Right lung (tissue), 2 donors: ENCODE measurements at regions not wholly inside any gene's neighbourhood (a gene's known extent, or its start where the extent isn't known, plus 50 kb on each side); places are given as distances from the start of the nearest gene placed in this dataset.
A peak's percentile ranks its signal among the peaks of the same experiment; 100 is the strongest.

Source experiments
- DNase-seq, 2 donors: peaks; one replicate each; pipeline ENCODE4 v3.0.0-alpha.2; 2013

DNA sequence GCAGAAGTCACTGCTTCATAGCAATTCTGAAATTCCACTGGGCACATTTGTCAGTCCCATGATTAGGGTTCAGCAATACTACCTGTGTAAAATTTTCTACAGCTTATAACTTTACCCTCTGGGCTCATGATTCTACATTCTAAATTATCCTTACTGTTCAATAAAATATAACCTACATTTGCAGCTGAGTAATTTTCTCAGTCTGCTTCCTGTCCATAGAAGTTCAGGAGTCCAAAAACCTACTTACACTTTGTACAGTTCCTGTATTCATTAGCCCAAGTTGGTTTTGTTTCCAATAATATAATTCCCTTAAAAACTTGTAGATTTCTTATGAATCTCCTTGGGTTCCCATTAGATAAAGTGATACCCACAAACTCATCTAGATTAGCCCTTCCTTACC is 295.3 kb downstream of the SP3 start:
- no peak for DNase-seq

DNA sequence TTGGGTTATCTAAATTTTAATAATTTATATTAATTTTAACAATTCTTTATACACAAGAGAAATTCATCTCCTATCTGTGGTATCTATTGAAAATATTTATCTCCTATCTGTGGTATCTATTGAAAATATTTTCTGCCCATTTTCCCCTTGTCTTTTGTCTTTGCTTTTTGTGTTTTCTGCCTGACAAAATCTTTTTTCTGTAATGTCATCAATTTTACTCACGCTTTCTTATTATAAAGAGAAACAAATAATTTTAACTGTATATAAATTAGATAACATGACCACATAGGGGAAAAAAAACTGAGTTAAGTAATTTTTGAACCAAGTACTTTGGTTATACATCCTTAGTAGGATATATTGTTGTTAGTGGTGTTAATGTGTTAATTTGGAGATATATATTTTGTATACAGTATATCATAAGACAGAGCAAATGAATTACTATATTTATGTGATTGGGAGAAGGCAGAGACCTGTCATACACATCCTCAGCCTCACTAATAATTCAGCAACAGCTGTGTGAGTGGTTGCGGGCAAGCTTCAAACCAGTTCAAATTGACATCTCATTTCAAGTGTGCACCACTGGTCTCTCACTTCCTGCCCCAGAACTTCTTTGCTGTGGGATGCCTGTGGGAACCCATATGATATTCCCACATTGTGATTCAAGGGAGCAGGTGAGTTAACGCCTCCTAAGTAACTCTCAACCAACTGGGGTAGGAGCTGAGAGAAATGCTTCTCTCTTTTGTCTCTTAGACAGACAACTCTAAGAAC is 292.4 kb downstream of the SP3 start:
- DNase-seq, result no peak

DNA sequence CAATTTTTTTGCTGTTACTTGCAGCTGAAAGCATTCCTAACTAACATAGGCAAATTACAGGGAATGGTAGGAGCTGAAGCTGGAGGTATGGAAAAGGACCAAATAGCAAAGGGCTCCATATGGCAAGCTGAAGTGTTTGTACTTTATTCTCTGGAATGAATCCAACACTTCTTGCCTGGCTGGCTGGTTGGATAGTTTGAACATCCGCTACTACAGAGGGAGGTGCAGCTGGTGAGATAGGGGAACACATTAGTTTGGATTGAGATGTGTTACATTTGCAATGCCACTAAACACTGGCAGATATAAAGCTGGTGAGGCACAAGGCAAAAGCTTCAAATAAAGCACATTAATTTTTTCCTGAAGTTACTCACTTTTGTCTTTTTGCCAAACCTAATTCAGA is 291.5 kb downstream of the SP3 start:
- no peak for DNase-seq

DNA sequence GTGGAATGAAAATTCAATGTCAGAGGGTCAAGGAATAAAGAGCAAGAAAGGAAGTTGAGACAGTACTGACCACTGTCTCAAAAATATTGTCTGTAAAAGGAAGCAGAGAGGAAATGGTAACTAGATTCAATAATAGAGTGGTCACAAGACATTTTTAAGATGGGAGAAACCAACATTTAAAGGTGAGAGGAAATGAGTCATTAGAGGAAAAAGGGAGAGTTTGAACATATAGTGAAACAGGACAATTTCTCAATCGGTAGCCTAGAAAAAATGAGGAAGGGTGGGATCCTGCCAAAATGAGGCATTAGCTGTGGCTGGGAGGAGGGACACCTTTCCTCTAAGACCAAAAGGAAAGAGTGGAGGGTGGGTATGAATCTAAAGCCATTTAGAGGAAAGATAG is 288.5 kb downstream of the SP3 start:
- no peak for DNase-seq

DNA sequence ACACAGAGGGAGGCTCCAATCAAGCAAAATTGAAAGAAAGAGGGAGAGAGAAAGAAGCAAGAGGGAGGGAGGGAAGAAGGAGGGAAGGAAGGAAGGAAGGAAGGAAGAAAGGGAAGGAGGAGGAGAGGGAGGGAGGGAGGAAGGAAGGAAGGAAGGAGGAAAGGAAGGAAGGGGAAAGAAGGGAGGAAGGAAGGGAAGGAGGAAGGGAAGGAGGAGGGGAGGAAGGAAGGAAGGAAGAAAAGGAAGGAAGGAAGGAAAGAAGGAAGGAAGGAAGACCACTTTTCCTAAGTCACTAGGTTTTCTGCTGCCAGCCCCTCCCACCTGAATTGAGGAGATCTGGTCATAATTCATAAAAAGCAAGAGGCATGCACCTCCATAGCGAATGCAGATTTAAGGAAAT is 287.0 kb downstream of the SP3 start:
- DNase-seq, result no peak

DNA sequence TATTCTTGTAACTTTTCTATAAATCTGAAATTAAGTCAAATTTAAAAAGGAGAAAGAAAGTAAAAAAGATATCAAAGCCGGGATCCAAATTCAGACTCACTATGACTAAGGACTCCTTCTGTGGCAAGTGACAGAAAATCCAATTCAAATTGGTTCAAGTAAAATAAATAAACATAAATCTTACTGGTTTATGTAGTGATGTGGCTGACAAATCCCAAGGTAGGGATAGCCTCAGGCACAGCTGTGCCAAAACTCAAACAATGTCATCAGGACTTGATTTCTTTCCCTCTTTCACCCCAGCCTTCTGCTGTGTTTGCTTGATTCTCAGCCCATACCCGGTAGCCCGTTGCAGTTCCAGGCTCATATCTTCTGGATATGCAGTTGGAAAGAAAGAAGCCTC is 284.6 kb downstream of the SP3 start:
- DNase-seq, result no peak

DNA sequence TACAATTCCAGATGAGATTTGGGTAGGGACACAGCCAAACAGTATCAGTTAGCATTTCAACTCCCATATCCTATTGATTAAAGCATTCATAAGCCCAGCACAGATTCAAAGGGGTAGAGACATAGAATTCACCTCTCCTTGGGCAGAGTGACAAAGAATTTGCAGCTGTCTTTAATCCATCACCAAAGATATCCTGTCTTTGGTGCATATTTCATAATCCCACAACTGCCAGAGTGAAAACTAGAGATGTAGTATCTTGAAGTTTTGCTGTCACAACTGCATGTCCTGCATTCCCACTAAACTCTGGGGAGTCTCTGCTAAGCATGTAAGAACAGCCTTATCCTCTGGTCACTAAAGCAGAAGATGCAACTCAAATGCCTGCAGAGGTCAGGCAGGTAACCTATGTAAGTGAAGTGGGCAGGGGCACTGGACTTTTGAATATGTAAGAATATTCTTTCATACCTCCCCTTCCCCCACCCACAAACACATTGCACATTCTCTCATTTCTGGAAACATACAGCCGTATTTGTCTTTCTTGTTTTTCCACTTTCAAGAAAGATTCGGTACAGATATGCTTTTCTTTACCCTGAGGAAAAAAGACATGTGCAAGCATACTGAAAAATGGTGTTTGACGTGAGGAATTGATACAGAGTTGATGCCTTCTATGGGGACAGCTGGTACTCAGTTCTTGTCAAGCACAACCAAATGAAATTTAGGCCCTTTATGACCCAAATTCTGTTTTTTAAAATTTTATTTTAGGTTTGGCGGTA is 283.1 kb downstream of the SP3 start:
- DNase-seq, result no peak

DNA sequence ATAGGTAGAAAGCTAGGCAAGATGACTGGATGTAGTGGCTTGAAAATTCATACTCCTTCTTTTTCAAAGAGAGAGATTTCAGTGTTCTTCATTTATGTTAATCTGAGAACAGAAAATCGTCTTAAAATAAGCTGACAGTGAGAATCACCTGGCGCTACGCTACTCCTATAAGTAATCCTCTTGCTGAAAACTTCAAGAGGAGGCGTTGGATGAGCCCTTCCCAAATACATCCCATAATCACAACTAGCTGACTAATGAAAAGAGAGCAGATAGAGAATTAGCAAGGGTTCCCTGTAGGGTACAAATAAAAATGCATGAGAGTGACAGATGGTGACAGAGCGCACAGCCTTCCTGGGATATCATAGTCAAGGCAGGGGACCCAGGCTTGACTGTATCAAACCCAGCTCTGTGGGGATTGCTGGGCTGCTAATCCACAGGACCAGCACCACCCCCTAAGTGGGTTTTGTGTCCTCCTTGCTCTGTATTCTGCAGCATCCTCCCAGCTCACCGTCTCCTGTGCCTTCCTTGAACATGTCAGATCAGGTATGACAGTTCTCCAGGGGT is 280.2 kb downstream of the SP3 start:
- no peak for DNase-seq

DNA sequence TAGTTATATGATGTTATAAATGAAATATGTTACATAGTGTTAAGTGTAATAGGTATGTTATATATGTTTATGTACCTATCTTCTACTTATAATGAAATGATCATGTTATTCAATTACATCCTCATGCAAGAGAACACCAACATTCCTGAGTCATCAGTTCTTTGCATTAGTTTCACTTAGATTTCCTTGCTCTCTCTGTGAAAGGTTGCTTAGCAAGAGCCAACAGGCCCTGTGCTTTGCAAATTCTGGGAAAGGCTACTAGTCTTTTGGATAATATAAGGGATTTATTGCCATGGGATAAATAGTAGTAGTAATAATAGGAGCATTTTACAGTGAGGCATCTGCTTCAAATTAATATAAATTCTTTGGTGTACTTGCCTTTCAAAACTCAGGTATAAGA is 274.8 kb downstream of the SP3 start:
- DNase-seq, result no peak

DNA sequence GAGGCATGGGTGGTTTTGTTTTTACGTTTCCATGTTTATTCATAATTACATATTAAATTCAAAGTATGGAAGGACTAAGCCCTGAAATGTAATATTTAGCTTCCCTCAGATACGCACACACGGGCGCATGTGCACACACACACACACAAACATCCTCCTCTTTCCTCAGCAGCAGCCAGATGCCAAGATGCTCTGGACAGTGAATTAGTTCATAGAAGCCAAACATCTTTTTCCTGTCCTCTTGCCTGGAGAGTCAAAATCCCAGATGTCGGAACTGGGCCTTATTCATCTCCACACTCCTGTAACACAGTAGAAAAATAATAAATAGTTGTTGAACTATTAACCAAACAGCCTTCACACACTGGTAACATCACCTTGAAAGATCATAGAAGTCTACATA is 273.1 kb downstream of the SP3 start:
- no peak for DNase-seq

DNA sequence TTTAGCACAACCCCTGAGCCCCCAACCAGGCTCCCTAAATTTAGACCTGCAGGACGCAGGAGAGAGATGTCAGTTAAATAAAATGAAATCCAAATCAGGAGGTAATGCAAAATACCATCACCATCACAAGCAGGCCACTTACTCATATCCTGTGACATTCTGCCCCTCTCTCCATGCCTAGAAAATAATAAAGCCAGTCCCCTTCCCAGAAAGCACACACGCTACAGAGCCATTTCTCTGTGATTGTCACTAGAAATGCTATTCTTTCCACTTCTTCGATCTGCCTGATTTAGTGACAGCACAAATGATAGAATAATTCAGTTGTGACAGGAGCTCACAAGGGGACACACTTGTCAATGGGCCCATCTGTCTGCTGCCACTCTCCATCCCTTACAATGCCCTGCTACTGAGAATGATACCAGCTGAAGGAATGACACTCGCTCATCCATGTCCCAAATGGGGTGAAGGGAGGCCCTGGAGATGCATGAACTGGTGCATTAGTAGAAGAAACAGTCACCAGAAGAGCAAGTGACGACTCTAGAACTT is 272.1 kb downstream of the SP3 start:
- DNase-seq, result no peak

DNA sequence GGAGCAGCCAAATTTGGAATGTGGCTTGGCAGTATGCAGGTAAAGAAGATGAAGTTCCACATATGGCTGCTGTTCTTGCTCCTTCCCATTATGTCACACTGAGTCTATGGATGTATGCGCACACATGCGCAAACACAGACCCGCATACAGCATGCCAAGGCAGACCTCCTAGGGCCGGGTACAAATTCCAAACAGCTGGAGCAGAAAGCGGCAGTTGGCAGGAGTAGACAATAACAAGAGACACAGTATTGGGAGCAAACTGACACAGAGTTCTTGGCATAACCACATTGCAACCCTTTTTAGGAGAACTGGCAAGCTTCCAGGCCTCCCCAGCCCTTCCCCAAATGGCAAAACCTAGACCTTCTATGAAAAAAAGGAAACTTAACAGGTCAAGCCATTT is 268.9 kb downstream of the SP3 start:
- no peak for DNase-seq

DNA sequence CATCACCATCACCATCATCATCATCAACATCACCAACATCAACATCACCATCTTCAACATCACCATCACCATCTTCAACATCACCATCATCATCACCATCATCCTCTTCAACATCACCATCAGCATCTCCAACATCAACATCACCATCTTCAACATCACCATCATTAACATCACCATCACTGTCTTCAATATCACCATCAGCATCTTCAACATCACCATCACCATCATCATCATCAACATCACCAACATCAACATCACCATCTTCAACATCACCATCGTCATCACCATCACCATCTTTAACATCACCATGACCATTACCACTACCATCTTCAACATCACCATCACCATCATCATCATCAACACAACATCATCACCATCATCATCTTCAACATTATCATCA is 267.2 kb downstream of the SP3 start:
- no peak for DNase-seq

DNA sequence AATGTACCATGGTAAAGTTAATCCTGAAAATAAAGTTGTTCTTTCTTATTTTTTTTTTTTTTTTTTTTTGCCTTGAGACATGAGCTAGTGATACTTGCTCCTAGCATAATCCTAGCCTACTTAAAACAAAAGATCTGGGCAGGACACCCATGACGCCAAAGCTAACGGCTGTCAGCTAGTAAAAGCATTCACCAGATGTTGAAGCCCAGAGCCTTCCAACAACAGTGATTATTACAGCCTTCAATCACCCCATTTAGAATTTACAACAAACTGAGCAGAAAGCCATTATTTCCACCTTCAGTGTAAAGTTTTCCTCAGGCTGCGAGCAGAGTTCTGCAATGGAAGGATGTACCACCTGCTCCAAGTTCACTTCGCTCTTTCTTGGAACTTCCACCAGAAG is 259.5 kb downstream of the SP3 start:
- no peak for DNase-seq

DNA sequence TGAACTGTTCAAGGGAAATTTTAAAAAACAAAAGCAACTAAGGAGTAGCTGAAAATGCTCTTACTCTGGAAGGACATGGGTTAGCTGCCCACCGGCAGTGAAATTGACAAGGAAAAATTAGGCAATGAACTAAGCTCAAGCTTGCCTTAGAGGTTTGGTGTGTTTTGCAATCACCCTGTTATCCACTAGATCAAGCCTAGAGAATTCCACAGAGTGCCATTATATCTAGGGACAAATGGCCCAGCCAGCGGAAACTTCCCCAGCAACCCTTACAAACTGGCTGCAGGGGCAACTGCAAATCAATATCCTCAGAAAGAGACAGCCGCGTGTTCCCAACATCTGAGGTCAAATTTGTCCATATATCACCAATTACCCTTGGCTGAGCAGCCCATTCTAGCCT is 258.2 kb downstream of the SP3 start:
- DNase-seq, result no peak

DNA sequence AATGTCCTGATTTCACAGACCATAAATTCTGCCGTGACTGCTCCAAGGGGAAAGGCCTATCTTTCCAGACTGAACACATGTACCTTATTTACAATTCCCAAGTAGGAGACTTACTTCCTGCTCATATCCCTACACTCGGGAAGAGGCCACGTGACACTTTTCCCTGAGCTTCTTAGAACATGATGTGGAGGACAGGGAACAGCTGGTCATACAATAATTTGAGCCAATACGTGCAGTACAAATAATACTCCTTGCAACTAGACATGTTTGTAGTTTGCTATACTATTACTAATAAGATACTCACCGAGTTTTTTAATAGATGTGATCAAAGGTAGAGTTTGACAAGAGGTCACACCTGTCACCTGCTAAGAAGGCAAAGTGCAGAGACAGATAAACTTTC is 256.4 kb downstream of the SP3 start:
- peak; percentile 30 to 36 for DNase-seq

DNA sequence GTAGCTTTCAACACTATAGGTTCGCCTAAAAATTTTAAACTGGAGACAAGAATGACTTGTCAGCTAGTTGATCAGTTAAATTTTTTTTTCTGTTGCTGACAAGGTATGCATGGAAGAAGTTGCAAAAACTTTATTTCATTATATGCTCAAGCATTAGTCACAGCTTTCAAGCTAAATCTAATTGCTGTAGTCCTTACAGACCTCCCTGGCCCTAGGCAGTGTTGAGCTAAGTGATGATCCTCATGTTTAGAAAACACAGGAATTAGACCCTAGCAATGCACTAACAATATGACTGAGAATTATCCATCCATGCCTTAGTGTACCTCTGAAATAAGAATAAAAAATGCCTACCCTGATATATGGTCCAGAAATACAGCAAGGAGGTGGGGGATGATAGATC is 253.4 kb downstream of the SP3 start:
- no peak for DNase-seq

DNA sequence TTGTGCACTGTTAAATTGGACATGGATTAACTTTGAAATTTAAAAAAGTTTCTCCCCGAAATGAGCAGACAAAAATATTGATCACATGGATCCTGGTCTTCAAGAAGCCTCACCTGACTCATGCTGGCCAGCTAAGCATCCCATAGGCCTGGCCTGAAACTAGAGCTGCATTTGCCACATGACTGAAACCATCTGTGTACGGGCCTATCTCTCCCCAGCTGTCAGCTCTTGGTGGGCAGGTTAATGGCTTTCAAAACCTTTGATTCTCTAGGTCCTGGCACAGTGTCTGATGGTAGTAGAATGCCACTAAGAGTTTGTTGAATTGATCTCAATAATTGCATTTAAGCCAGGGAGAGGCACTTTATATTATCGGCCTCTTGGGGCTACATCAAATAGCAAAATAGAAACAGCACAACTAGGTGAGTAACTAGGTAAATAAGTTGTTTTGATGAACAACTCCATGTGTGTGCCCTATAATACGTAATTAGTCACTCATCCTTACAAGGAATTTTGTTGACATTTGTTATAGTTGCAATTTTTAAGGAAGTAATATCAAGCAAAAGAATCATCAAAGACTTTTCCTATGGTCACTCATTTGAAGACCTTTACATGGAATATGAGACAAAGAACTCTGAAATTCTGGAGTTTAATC is 251.1 kb downstream of the SP3 start:
- no peak for DNase-seq

DNA sequence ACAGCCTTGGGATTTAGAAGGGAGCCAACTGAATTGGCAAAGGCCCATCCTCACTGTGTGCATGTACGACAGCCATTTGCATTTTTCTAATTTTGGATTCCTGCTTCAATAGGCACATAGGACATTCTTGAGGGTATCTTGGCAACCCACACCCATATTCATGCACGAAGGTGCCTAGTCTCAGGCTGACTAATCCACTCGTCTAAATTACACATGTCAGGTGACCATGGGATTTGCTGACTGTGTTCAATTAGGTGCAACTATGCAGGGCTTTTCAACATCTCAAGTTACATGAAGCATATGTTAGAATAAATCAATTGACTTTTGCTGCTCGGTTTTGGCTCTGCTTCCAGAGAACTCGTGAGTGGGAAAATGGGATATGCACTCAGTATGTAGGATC is 249.7 kb downstream of the SP3 start:
- no peak for DNase-seq

DNA sequence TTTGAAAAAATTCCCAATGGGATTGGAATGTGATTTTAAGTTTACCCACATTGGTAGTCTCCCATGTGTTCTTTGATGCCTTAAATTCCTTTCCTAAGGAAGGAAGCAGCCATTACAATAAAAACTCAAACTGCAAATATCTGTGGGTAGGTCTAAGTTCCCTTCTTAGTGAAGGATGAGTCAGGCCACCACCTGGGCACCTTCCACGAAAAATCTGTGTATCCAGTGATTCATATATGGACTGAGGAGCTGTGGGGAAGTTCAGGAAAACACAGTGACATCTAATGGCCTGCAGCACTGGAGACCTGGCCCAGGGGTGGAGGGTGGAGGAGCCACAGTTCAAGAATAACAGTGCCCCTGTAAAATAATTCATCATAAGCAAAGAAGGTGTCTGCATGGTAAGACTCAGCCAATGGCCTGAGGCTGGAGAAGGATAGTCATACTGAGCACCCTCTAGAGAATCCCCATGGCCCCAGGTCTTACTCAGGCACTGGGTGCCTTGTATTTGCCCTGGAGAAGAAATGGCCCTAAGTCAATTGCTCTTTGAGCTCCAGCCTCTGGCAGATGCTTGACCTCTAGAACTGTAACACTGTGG is 248.6 kb downstream of the SP3 start:
- no peak for DNase-seq

DNA sequence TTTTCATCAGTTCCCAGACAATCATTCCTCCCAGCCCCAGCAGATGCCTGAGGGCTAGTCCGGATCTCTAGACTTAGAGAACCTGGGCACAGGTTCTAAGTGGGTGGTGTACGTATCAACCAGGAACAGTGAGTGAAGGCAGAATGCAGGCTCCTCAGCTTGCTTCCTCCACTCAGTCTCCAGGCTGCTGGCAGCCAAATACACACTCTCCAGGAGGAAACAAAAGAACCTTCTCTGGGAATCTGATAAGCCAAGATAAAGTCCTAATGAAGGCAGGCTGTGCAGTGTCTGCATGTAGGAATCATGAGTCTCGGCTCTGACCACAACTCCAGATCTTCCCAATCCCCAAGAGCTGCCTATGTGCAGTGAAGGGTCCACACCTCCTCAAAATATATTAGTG is 245.7 kb downstream of the SP3 start:
- DNase-seq, result no peak

DNA sequence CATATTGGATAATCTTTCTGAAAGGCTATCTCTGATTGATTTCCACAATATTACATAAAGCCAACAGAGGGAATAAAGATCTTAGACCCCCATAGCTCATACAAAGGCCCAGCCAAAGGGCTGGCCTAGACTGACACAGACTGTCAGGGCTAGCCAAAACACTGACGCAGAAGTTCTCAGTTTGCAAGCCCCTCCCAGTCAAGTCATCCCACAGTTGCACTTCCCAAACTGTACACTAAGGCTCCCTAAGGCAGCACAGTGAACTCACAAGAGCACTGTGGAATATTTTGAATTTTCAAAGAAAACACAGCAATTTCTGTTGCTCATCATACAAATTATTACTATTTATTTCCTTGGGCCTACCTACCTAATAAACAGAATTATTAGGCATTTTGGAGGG is 244.9 kb downstream of the SP3 start:
- DNase-seq, result no peak
